Vagina (tissue), 2 donors: ENCODE measurements at regions not wholly inside any gene's neighbourhood (a gene's known extent, or its start where the extent isn't known, plus 50 kb on each side); places are given as distances from the start of the nearest gene placed in this dataset.
"Not testable (repeated sequence)": the region's sequence is repeated elsewhere in the genome, so short reads cannot be mapped to it uniquely, and the experiment has no call there.

Experiments
- DNase-seq, 2 donors: peaks; one replicate each; pipeline ENCODE4 v3.0.0-alpha.2; 2017; ENCODE audit errors: extremely low spot score in 2 of 2
- H3K27ac ChIP-seq: fragments of 200-600 bp; sonication (generic); one replicate; pipeline ENCODE4 v1.5.1; 2019
- H3K27me3 ChIP-seq: fragments of 200-600 bp; sonication (generic); one replicate; pipeline ENCODE4 v1.5.1; 2019
- H3K36me3 ChIP-seq, 2 donors: fragments of 200-600 bp; sonication (generic); one replicate each; pipeline ENCODE4 v1.5.1; 2017 to 2019
- H3K4me1 ChIP-seq: fragments of 200-600 bp; sonication (generic); one replicate; pipeline ENCODE4 v1.5.1; 2019
- H3K4me3 ChIP-seq, 2 donors: fragments of 200-600 bp; sonication (generic); 1 replicate in 1 of 2; 2 replicates in 1 of 2; pipeline ENCODE4 v1.5.1; 2016 to 2019
- H3K9me3 ChIP-seq: fragments of 200-600 bp; sonication (generic); one replicate; pipeline ENCODE4 v1.5.1; 2019
- CTCF ChIP-seq, 3 experiments: fragments of 450-650 bp in 2 of 3; fragments of 200-600 bp in 1 of 3; sonication (generic) in 1 of 3; IDR thresholded peaks; one replicate each; pipeline ENCODE4 v1.5.1; 2017 to 2019; ENCODE audit warnings: antibody characterized with exemption in 3 of 3, mild to moderate bottlenecking in 2 of 3, moderate library complexity in 2 of 3
- POLR2A ChIP-seq, 2 donors: fragments of 450-650 bp; IDR thresholded peaks; one replicate each; pipeline ENCODE4 v1.6.1; 2017; ENCODE audit warnings: antibody characterized with exemption in 2 of 2, mild to moderate bottlenecking in 2 of 2, moderate library complexity in 2 of 2
- POLR2AphosphoS5 ChIP-seq, 2 donors: sonication (generic); formaldehyde crosslinking; IDR thresholded peaks; one replicate each; pipeline ENCODE4 v1.9.0; 2017; ENCODE audit warnings: antibody characterized with exemption in 2 of 2, mild to moderate bottlenecking in 2 of 2, low read depth in 1 of 2; ENCODE audit not compliant: insufficient read depth in 1 of 2
- intact Hi-C: fragments of 100-400 bp; cut with DNase I; formaldehyde crosslinking; loops from one replicate; pipeline ENCODE4 v1.15.1; 2023

- peaks cover 2% of the 10 kb centered on the region for H3K4me1 ChIP-seq
- intact Hi-C loops, result no loop called here
- H3K27ac ChIP-seq, result no peak overlapping the region
- H3K4me3 ChIP-seq, result no peak overlapping the region
- H3K27me3 ChIP-seq, result no peaks in the 10 kb centered on the region
- no peaks in the 10 kb centered on the region for H3K36me3 ChIP-seq
- no peak for DNase-seq
- TF ChIP-seq POLR2A (IDR thresholded peaks at IDR 0.05) (no peak), POLR2AphosphoS5 (IDR thresholded peaks at IDR 0.05; ENCODE audit: insufficient read depth in 1 of 2, low read depth in 1 of 2) (no peak), CTCF (IDR thresholded peaks at IDR 0.05) (no peak)
- no peaks in the 10 kb centered on the region for H3K9me3 ChIP-seq
These were observed 50.8 kb upstream of the ECHDC3 start for GRCh38 chr10:11691319-11691755.

- Histone ChIP-seq H3K4me3 (no peak overlapping the region), H3K27ac (no peak overlapping the region), H3K4me1 (peaks cover 11% of the 10 kb centered on the region), H3K27me3 (no peaks in the 10 kb centered on the region), H3K9me3 (no peaks in the 10 kb centered on the region), H3K36me3 (no peaks in the 10 kb centered on the region)
- DNase-seq, result no peak
- intact Hi-C loops, result no loop called here
- TF ChIP-seq POLR2AphosphoS5 (IDR thresholded peaks at IDR 0.05; ENCODE audit: insufficient read depth in 1 of 2, low read depth in 1 of 2) (no peak), POLR2A (IDR thresholded peaks at IDR 0.05) (no peak), CTCF (IDR thresholded peaks at IDR 0.05) (no peak)
These were observed 52.0 kb upstream of the ECHDC3 start for GRCh38 chr10:11689945-11690736.

GRCh38 chr10:11688448-11688795 is 53.8 kb upstream of the ECHDC3 start:
- H3K9me3 ChIP-seq, H3K4me3 ChIP-seq, H3K36me3 ChIP-seq, H3K27me3 ChIP-seq, intact Hi-C loops, DNase-seq, H3K27ac ChIP-seq: not testable (repeated sequence)
- peaks cover 23% of the 10 kb centered on the region for H3K4me1 ChIP-seq

- intact Hi-C loops, result no loop called here
- Histone ChIP-seq H3K36me3 (no peaks in the 10 kb centered on the region), H3K27me3 (no peaks in the 10 kb centered on the region), H3K4me3 (no peak overlapping the region), H3K9me3 (no peaks in the 10 kb centered on the region), H3K27ac (no peak overlapping the region), H3K4me1 (peaks cover 23% of the 10 kb centered on the region)
- no peak for TF ChIP-seq CTCF (IDR thresholded peaks at IDR 0.05)
- no peak for TF ChIP-seq POLR2A (IDR thresholded peaks at IDR 0.05)
- TF ChIP-seq POLR2AphosphoS5 (IDR thresholded peaks at IDR 0.05; ENCODE audit: insufficient read depth in 1 of 2, low read depth in 1 of 2), result no peak
- no peak for DNase-seq
These were observed 54.3 kb upstream of the ECHDC3 start for GRCh38 chr10:11687779-11688447.

GRCh38 chr10:11687357-11687771 is 54.8 kb upstream of the ECHDC3 start:
- Histone ChIP-seq H3K9me3 (no peaks in the 10 kb centered on the region), H3K27ac (no peak overlapping the region), H3K27me3 (no peaks in the 10 kb centered on the region), H3K4me1 (peaks cover 23% of the 10 kb centered on the region), H3K36me3 (no peaks in the 10 kb centered on the region), H3K4me3 (no peak overlapping the region)
- intact Hi-C loops, result no loop called here
- TF ChIP-seq CTCF (IDR thresholded peaks at IDR 0.05), result no peak
- TF ChIP-seq POLR2AphosphoS5 (IDR thresholded peaks at IDR 0.05; ENCODE audit: insufficient read depth in 1 of 2, low read depth in 1 of 2), result no peak
- no peak for TF ChIP-seq POLR2A (IDR thresholded peaks at IDR 0.05)
- no peak for DNase-seq
